OCI-LY3 (cell line): ENCODE measurements at regions not wholly inside any gene's neighbourhood (a gene's known extent, or its start where the extent isn't known, plus 50 kb on each side); places are given as distances from the start of the nearest gene placed in this dataset.

Experiments used
- CTCF ChIP-seq: fragments of 200-600, 300-600 bp; sonication (generic); IDR thresholded peaks from 2 replicates; pipeline ENCODE4 v1.5.1; 2014; ENCODE audit warnings: antibody characterized with exemption, low read length, low read depth
- EZH2phosphoT487 ChIP-seq: fragments of 200-600 bp; shearing (Covaris generic); IDR thresholded peaks from 2 replicates; pipeline ENCODE4 v1.6.1; 2018; ENCODE audit warnings: antibody characterized with exemption, mixed run types, low read depth

DNA sequence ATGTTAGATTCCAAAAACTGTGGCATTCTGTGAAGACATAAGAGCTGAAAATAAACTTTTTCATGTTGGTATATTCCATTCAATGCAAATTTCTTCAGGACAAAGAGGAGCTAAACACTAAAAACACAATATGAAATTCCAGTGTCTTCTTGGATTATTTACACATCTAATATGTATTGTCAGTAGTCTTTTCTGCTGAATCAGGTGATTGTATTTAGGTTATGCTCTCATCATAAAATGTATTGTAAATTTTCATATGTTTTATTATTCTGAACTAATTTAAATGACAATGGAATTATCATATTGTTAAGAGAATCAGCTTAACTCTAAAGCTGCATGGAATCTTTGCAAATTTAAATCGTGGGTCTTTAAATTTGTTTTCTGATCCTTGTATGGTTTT lies 526.7 kb downstream of the PDHA2 start:
- TF ChIP-seq CTCF, result no peak
- TF ChIP-seq EZH2phosphoT487, result no peak
